Caco-2 (cell line): ENCODE measurements at regions not wholly inside any gene's neighbourhood (a gene's known extent, or its start where the extent isn't known, plus 50 kb on each side); places are given as distances from the start of the nearest gene placed in this dataset.

Source experiments
- BruUV-seq: library from RNA; stranded (reverse); fragments of 400-500 nt; replicated peaks from 2 replicates; lab custom pipeline; 2021; lab: Mats Ljungman, UMichigan
- CTCF ChIA-PET: fragments of 300-600 bp; sonication (Branson Sonifier 250); formaldehyde crosslinking; loops from one replicate; lab custom pipeline; 2022; ENCODE audit warnings: antibody characterized with exemption; lab: Charles Lee
- POLR2A ChIA-PET: fragments of 300-600 bp; sonication (Branson Sonifier 250); formaldehyde crosslinking; loops from one replicate; lab custom pipeline; 2022; ENCODE audit warnings: antibody characterized with exemption; lab: Charles Lee
- DNase-seq, 2 experiments: peaks; one replicate each; pipeline versions ENCODE4 v3.0.0 to v3.0.0-alpha.2; 2020 to 2022
- H3K27me3 ChIP-seq: replicated peaks from 2 replicates; pipeline ENCODE4 v1.6.0; 2011; ENCODE audit warnings: low read length; ENCODE audit not compliant: control insufficient read depth, insufficient read depth
- H3K36me3 ChIP-seq: 2 replicates; pipeline ENCODE4 v1.5.1; 2011; ENCODE audit warnings: low read length; ENCODE audit not compliant: control insufficient read depth, insufficient read depth
- H3K4me1 ChIP-seq: fragments of 250-450 bp; sonication (Bioruptor Pico); 2 replicates; pipeline ENCODE4 v1.5.1; 2020; ENCODE audit warnings: mild to moderate bottlenecking
- H3K4me3 ChIP-seq: 2 replicates; pipeline ENCODE4 v1.5.1; 2011; ENCODE audit warnings: low read depth, mild to moderate bottlenecking, control low read depth, low read length
- H3K9me3 ChIP-seq: fragments of 250-450 bp; sonication (Bioruptor Pico); 2 replicates; pipeline ENCODE4 v1.5.1; 2020; ENCODE audit warnings: mild to moderate bottlenecking, moderate library complexity
- H3K27ac Mint-ChIP-seq: one replicate; pipeline ENCODE4 v1.8.0; 2022; ENCODE audit warnings: mixed read lengths; ENCODE audit not compliant: unreplicated experiment
- H3K27me3 Mint-ChIP-seq: one replicate; pipeline ENCODE4 v1.8.0; 2022; ENCODE audit warnings: mixed read lengths; ENCODE audit not compliant: insufficient read depth, unreplicated experiment
- H3K36me3 Mint-ChIP-seq: one replicate; pipeline ENCODE4 v1.8.0; 2022; ENCODE audit warnings: mild to moderate bottlenecking, mixed read lengths; ENCODE audit not compliant: insufficient read depth, unreplicated experiment
- H3K4me1 Mint-ChIP-seq: one replicate; pipeline ENCODE4 v1.8.0; 2022; ENCODE audit warnings: low read depth, mixed read lengths; ENCODE audit not compliant: unreplicated experiment
- H3K4me3 Mint-ChIP-seq: one replicate; pipeline ENCODE4 v1.8.0; 2022; ENCODE audit warnings: mild to moderate bottlenecking, moderate library complexity, mixed read lengths; ENCODE audit not compliant: unreplicated experiment
- H3K9me3 Mint-ChIP-seq: one replicate; pipeline ENCODE4 v1.8.0; 2022; ENCODE audit warnings: mixed read lengths; ENCODE audit not compliant: unreplicated experiment
- intact Hi-C: fragments of 100-400 bp; cut with micrococcal nuclease; formaldehyde crosslinking; loops from one replicate; pipeline ENCODE4 v1.10.0; 2022; ENCODE audit not compliant: unreplicated experiment
- TF ChIP-seq, protein P1 (sequence below), 2 experiments: fragments of 200-600 bp in 1 of 2; IDR thresholded peaks; 1 replicate in 1 of 2; 2 replicates in 1 of 2; pipeline versions ENCODE4 v1.5.1 to v1.8.0; 2011 to 2022; ENCODE audit warnings: antibody characterized with exemption in 1 of 2, control low read depth in 1 of 2, inconsistent platforms in 1 of 2, low read depth in 1 of 2, low read length in 1 of 2, mild to moderate bottlenecking in 1 of 2, moderate library complexity in 1 of 2; ENCODE audit not compliant: insufficient read depth in 1 of 2, severe bottlenecking in 1 of 2, unreplicated experiment in 1 of 2

DNA sequence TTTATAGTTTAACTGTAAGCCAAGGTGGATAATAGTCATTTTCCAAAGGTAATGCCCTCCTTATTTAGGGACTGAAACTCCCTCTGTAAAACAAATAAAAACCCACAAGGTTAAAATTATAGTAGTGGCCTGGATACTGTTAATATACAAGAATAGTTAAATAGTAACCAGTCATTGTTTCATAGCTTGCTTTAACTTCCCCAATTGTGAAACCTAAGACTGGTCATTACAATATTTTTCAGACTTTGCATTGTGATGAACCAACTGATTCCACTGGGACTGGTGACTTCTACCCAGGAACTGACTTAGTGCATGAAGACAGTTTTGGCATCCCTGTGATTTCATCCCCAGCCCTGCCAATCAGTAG is 162.6 kb downstream of the SMC2 start:
- H3K9me3 ChIP-seq: peaks cover 3% of the 10 kb centered on the region; the same call in 1 of the 2 replicates
- ChIA-PET CTCF (no interaction called here), POLR2A (no interaction called here)
- Mint-ChIP-seq H3K9me3 (peaks cover 29% of the 10 kb centered on the region), H3K27me3 (peaks cover 2% of the 10 kb centered on the region), H3K4me3 (no peak overlapping the region), H3K27ac (no peak overlapping the region), H3K36me3 (no peaks in the 10 kb centered on the region), H3K4me1 (no peaks in the 10 kb centered on the region)
- H3K27me3 ChIP-seq: no peaks in the 10 kb centered on the region
- H3K36me3 ChIP-seq: no peaks in the 10 kb centered on the region
- H3K4me3 ChIP-seq: no peak overlapping the region
- DNase-seq: no peak
- no TSS peak for BruUV-seq
- no peaks in the 10 kb centered on the region for H3K4me1 ChIP-seq
- TF ChIP-seq, protein P1, sequence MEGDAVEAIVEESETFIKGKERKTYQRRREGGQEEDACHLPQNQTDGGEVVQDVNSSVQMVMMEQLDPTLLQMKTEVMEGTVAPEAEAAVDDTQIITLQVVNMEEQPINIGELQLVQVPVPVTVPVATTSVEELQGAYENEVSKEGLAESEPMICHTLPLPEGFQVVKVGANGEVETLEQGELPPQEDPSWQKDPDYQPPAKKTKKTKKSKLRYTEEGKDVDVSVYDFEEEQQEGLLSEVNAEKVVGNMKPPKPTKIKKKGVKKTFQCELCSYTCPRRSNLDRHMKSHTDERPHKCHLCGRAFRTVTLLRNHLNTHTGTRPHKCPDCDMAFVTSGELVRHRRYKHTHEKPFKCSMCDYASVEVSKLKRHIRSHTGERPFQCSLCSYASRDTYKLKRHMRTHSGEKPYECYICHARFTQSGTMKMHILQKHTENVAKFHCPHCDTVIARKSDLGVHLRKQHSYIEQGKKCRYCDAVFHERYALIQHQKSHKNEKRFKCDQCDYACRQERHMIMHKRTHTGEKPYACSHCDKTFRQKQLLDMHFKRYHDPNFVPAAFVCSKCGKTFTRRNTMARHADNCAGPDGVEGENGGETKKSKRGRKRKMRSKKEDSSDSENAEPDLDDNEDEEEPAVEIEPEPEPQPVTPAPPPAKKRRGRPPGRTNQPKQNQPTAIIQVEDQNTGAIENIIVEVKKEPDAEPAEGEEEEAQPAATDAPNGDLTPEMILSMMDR (IDR thresholded peaks at IDR 0.05; ENCODE audit: insufficient read depth in 1 of 2, low read depth in 1 of 2, low read length in 1 of 2, severe bottlenecking in 1 of 2, unreplicated experiment in 1 of 2): no peak
- intact Hi-C loops: no loop called here

DNA sequence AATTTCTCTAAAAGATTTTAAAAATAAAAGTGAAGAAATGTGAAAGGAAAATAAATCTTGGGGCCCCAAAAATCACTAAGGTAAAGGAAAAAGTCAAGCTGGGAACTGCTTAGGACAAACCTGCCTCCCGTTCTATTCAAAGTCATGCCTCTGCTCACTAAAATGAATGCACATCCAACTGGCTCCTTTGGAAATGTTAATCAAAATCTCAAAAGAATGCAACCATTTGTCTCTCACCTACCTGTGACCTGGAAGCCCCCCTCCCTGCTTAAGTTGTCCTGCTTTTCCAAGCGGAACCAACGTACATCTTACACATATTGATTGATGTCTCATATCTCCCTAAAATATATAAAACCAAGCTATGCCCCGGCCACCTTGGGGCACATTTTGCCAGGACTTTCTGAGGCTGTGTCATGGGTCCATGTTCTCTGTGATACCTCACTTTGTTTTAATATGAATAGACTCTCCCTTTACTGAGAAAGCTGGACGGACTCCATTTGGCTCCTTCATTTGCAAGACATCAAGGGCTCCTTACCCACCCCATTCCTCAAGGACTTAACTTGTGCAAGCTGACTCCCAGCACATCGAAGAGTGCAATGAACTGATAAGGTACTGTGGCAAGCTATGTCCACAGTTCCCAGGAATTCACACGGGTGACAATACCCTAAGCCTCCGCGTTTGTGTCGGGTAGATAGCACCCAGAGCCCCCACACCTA is 164.3 kb downstream of the SMC2 start:
- Mint-ChIP-seq H3K36me3 (no peaks in the 10 kb centered on the region), H3K9me3 (peaks cover 20% of the 10 kb centered on the region), H3K4me1 (no peaks in the 10 kb centered on the region), H3K4me3 (no peak overlapping the region), H3K27ac (no peak overlapping the region), H3K27me3 (no peaks in the 10 kb centered on the region)
- ChIA-PET POLR2A (no interaction called here), CTCF (no interaction called here)
- H3K9me3 ChIP-seq: peaks cover 3% of the 10 kb centered on the region; the same call in 1 of the 2 replicates
- no peak overlapping the region for H3K4me3 ChIP-seq
- TF ChIP-seq, protein P1 (IDR thresholded peaks at IDR 0.05; ENCODE audit: insufficient read depth in 1 of 2, low read depth in 1 of 2, low read length in 1 of 2, severe bottlenecking in 1 of 2, unreplicated experiment in 1 of 2): no peak
- BruUV-seq: no TSS peak
- no peak for DNase-seq
- no peaks in the 10 kb centered on the region for H3K27me3 ChIP-seq
- no peaks in the 10 kb centered on the region for H3K36me3 ChIP-seq
- no peaks in the 10 kb centered on the region for H3K4me1 ChIP-seq
- intact Hi-C loops: no loop called here

GRCh38 chr9:104260004-104260403 is 165.9 kb downstream of the SMC2 start:
- Histone ChIP-seq H3K4me1 (no peaks in the 10 kb centered on the region), H3K36me3 (no peaks in the 10 kb centered on the region), H3K9me3 (no peaks in the 10 kb centered on the region), H3K27me3 (no peaks in the 10 kb centered on the region), H3K4me3 (no peak overlapping the region)
- ChIA-PET POLR2A (no interaction called here), CTCF (no interaction called here)
- peaks cover 20% of the 10 kb centered on the region for H3K9me3 Mint-ChIP-seq
- TF ChIP-seq, protein P1 (IDR thresholded peaks at IDR 0.05; ENCODE audit: insufficient read depth in 1 of 2, low read depth in 1 of 2, low read length in 1 of 2, severe bottlenecking in 1 of 2, unreplicated experiment in 1 of 2): no peak
- BruUV-seq: no TSS peak
- H3K36me3 Mint-ChIP-seq: no peaks in the 10 kb centered on the region
- no peak overlapping the region for H3K27ac Mint-ChIP-seq
- no peaks in the 10 kb centered on the region for H3K4me1 Mint-ChIP-seq
- no peaks in the 10 kb centered on the region for H3K27me3 Mint-ChIP-seq
- intact Hi-C loops: no loop called here
- no peak overlapping the region for H3K4me3 Mint-ChIP-seq
- no peak for DNase-seq
